Stimulated activated naive CD4-positive, alpha-beta T cell (primary cell): ENCODE measurements at regions not wholly inside any gene's neighbourhood (a gene's known extent, or its start where the extent isn't known, plus 50 kb on each side); places are given as distances from the start of the nearest gene placed in this dataset.
"Not testable (repeated sequence)": the region's sequence is repeated elsewhere in the genome, so short reads cannot be mapped to it uniquely, and the experiment has no call there.

Source experiments
- DNase-seq, 6 experiments: peaks; one replicate each; lab custom pipeline; 2025; lab: John Stamatoyannopoulos, UW

DNA sequence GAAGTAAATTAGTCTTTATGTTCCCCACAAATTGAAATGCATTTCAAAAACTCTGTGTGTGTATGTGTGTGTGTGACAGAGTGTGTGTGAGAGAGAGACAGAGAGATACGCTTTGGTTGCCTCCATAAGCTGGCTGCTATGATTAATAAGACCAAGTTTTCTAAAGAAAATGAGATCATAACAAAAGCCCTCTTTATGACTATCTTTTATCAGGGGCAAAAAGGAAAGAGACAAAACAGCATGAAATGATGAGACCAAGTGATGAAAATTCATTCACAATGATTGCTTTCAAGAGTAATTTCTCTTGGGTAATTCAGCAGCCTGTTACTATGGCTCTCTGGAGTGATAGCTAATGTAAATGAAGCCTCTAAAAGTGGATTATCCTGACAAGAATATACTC lies 277.6 kb upstream of the PLEKHG7 start:
- no peak for DNase-seq

DNA sequence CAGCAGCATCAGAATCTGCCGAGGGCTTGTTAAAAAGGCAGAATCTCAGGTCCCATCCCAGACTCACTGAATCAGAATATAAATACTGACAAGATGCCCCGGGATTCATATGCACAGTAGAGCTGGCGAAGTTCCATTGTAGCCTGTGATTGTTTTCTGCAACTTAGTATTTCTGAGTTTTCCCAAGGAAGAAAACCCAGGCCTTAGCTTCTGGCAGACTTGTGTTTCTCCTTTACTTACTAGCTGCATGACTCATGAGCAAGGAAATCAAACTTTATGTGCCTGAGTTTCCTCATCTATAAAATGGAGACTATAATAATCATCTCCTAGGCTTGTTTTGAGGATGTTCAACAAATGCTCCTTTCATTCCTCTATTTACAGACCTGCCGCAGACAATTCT lies 278.5 kb upstream of the PLEKHG7 start:
- no peak for DNase-seq

- no peak for DNase-seq
Measured at GRCh38 chr12:92421701-92422100, 276.1 kb upstream of the BTG1 start.

DNA sequence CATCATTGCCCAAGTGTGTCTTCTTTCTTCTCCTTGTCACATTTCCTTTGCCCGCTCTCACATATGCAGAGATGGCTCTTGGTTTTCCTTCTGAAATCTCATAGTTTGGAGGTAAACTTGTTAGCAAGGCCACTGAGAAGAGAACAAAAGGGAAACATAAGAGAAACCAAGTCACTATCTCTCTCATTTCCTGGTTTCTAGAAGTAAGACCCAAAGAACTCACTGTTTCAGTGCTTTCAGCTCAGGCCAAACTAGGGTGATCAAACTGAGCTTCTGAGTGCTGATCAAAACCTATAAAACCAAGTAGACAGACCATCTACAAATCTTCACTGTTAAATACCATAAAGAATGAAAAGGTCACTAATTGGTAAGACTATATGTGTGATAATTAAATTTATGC lies 275.4 kb upstream of the BTG1 start:
- DNase-seq, result no peak

- no peak for DNase-seq
Measured at GRCh38 chr12:92419201-92419600, 273.6 kb upstream of the BTG1 start.

DNA sequence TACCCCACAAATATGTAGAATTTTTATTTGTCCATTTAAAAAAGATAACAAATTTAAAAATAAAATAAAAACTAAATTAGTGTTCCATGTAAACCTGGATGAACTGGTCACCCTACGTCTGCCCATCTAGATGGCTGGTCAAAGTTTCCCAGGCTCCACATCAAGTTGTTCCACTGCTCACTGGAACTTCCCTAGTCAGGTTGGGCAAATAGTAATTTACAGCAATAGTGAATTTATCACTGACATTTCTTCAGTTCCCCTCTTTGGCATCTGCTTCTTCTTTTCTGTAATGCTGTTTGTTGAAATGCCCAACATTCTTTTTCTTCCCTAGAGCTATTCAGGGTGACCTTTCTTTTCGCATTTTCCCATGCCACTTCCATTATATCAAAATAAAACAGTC lies 272.7 kb upstream of the BTG1 start:
- no peak for DNase-seq

DNA sequence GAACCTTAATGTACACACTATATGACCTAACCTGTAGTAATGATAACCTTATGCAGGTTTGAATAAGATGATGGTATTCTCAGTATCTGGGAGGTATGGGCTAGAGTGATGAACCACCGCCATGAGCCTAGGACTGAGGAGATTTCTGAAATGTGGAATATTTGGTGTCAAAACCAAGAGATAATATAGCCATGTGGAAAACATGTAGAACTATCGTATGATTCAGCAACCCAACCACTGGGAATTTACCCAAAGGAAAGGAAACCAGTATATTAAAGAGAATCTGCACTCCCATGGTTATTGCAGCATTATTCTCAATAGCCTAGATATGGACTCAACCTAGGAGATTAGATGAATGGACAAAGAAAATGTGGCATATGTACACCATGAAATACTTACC lies 271.7 kb upstream of the BTG1 start:
- no peak for DNase-seq

- DNase-seq, result no peak
Measured at GRCh38 chr12:92416385-92416812, 270.8 kb upstream of the BTG1 start.

- DNase-seq, result no peak
Measured at GRCh38 chr12:92414170-92415070, 268.8 kb upstream of the BTG1 start.

- no peak for DNase-seq
Measured at GRCh38 chr12:92413286-92413685, 267.6 kb upstream of the BTG1 start.

- DNase-seq, result no peak
Measured at GRCh38 chr12:92412856-92413255, 267.2 kb upstream of the BTG1 start.

- no peak for DNase-seq
Measured at GRCh38 chr12:92411687-92412086, 266.0 kb upstream of the BTG1 start.

DNA sequence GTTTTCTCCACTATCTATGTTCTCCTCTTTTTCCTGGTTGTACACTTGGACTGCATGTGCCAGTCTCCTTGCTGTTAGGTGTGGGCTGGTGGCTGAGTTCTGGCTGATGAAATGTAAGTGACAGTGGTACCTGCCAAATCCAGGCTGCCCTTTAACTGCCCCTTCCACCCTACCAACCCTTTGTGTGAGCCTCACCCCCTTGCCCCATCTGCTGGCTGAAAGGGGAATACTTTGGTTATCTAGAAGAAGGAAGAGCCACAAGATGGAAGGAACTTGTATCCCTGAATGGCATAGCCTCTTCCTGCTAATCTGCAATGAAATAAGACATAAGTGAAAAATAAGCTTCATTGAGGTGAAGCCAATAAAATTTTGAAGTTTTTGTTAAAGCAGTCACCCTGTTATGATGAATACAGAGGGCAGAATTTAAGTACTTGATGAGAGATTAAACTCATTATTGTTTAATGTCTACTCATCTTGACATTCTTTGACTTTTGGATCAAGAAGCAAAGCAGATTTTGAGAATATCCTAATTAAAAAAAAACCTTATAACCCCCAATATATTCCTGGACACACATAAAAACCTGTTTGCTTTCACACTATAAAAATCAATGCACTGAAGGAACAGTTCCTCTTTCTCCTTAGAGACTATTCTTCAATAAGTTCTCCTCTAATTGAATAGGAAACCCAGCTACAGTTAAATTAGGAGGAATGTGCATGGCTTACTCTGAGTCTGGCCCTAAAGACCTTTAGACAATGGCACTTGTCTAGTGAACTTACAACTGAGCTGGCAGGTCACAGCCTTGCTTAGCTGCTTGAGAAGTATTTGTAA lies 262.6 kb upstream of the BTG1 start:
- peak in 2 of 6 experiments; percentile 10 to 24 for DNase-seq

DNA sequence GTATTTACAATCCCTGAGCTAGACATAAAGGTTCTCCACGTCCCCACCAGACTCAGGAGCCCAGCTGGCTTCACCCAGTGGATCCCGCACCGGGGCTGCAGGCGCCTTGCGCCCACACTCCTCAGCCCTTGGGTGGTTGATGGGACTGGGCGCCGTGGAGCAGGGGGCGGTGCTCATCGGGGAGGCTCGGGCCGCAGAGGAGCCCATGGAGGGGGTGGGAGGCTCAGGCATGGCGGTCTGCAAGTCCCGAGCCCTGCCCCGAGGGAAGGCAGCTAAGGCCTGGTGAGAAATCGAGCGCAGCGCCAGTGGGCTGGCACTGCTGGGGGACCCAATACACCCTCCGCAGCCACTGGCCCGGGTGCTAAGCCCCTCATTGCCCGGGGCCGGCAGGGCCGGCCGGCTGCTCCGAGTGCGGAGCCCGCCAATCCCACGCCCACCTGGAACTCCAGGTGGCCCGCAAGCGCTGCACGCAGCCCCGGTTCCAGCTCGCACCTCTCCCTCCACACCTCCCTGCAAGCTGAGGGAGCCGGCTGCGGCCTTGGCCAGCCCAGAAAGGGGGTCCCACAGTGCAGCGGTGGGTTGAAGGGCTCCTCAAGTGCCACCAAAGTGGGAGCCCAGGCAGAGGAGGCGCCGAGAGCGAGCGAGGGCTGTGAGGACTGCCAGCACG lies 260.9 kb upstream of the BTG1 start:
- not testable (repeated sequence) for DNase-seq

DNA sequence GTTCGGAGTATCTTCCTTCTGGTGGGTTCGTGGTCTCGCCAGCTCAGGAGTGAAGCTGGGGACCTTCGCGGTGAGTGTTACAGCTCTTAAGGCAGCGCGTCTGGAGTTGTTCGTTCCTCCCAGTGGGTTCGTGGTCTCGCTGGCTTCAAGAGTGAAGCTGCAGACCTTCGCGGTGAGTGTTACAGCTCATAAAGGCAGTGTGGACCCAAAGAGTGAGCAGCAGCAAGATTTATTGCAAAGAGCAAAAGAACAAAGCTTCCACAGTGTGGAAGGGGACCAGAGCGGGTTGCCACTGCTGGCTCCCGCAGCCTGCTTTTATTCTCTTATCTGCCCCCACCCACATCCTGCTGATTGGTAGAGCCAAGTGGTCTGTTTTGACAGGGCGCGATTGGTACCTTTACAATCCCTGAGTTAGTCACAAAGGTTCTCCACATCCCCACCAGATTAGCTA lies 260.2 kb upstream of the BTG1 start:
- peak in 5 of 6 experiments; percentile 24 to 73 (median 39) for DNase-seq

- DNase-seq, result no peak
Measured at GRCh38 chr12:92404921-92405320, 259.3 kb upstream of the BTG1 start.

DNA sequence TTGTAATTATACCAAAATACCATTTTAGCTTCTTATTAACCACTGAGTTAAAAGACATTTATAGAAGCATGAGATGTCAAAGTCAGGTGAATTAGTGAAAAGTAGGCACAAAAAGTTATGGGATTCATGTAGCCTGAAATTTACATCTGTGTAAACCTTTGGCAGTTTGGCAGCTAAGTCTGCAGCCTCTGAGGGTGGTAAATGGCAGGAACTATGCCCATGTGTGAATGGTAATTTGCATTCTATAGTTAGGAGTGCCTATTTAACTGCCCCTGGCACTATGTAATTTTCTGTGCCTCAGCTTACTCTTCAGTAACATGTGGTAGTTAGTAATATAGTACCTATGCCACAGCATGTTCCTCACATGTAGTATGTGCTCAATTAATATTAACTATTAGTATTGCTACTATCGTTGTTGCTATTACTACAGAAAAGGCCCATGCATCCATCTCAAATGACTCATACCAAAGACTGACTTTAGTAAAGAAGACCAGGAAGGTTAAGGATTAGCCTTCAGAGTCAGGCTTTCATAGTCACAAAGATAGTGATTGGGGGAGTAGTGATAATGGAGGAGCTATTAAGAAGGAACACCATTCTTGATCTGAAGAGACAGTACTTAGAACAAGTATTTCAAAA lies 258.7 kb upstream of the BTG1 start:
- DNase-seq, result no peak

DNA sequence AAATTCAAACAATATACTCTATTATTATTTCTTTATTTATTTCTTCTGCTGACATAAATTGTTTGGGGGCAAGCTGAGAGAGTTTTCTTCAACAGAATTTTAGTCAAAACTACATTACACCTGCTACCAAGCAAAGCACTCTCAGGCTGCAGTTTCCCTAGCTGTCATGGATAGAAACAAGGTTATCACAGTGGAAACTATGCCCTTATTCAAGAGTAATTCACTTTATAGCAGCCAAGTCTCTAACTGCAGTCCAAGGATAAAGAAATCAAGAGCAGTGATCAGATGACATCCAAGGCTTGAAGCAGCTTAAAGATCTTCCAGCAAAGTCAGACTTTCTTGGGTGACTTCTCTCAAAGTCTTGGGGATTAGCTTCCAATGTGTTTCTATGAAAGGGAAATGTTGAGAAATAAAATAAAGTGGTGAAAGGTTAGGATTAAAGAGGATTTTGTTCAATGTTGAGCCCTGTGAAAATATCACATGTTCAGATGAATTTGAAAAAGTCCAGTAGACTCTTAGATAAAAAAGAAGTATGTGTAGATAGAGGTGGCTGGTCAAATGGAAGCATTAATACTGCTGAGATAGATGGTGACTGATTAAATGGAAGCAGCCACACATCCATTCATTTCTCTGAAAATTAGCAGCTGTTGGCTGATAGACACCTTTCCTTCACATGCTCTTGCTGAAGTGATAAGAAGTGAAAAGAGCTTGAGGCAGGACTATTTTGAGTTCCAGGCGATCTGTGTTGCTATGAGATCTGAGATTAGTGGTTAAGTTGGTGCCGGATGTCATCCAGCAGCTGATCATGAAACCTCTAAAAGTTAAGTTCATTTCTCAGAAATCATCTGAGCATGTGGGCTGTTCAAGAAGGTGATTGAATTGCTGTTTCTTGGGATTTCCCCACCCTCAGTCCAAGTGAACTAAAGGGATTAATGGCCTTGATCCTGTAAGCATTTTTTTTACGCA lies 257.8 kb upstream of the BTG1 start:
- DNase-seq, result peak in 5 of 6 experiments; percentile 55 to 84 (median 80)

DNA sequence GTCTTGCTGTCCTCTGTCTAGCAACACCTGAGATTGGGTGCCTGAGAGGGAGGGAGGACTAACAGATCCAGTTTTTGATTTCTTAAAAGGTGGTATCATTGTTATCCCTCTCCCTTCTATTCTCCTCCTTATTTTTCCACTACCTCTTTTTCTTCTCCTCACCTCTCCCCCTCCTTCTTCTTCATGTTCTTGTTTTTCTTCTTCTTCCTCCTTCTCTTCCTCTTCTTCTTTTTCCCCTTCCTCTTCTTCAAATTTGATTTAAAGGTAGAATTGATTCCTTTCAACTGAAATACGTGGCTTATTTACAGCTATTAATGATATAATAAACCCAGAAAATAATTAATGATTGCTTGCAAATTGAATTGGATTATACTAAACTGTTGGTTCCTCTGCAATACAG lies 256.8 kb upstream of the BTG1 start:
- DNase-seq, result no peak

DNA sequence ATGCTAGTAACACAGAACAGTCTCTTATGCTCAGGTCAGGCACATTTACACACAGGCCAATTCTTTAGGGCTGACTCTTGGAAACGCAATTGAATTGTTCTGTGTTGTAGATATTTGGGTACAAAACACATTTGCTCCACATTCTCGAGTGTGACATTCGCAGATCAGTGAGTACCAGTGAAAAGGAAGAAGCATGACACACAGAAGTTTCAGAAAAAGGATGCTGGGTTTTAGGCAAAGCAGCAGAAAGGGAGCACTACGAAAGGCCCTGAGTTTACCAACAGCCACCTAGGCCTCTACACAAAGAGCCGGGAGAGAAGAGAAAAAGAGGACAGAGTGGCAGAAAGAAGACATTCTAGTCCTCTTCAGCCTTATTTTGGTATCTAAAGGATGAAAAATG lies 254.4 kb upstream of the BTG1 start:
- DNase-seq, result peak in 3 of 6 experiments; percentile 8 to 35 (median 25)
